GM21529 (cell line): ENCODE measurements at regions not wholly inside any gene's neighbourhood (a gene's known extent, or its start where the extent isn't known, plus 50 kb on each side); places are given as distances from the start of the nearest gene placed in this dataset.
"Not testable (repeated sequence)": the region's sequence is repeated elsewhere in the genome, so short reads cannot be mapped to it uniquely, and the experiment has no call there.

ENCODE experiments used
- ATAC-seq: cut with Tn5 transposase; IDR thresholded peaks from one replicate; pipeline ENCODE4 v1.9.1; 2021; ENCODE audit not compliant: unreplicated experiment

DNA sequence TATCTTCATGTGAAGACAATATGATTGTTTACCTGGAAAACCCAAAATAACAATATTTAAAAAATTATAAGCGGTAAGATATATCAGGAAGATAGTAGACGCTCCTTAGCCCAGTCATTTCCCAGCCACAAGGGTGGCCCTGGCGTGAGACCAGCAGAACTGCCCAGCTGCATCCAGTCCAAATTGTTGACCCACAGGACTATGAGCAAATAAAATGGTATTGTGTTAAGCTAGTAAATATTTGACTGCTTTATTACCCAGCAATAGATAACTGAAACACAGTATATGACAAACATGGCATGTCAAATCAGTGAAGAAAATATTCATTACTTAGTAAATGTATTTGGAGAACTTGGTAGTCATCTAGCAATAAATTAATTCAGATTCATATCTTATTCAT, 294.3 kb upstream of the SPAG17 start:
- ATAC-seq: no peak

DNA sequence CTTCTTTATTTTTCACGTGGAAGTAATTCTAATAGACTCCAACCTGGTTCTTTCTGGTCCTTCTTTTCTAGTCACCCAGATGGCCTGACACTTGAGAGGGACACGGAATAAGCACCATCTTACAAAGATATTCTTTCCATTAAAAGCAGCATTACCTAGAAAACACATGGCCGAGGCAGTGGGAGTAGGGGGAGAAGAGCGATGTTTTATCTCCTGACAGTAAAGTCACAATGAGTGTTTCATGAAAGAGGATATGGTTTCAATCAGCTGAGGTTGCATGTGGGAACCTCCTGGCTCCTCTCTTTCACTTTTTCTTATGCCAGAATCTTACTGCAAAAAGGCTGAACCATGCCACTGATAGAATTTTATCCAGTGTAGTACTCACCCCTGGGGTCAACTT, 288.8 kb upstream of the SPAG17 start:
- no peak for ATAC-seq

DNA sequence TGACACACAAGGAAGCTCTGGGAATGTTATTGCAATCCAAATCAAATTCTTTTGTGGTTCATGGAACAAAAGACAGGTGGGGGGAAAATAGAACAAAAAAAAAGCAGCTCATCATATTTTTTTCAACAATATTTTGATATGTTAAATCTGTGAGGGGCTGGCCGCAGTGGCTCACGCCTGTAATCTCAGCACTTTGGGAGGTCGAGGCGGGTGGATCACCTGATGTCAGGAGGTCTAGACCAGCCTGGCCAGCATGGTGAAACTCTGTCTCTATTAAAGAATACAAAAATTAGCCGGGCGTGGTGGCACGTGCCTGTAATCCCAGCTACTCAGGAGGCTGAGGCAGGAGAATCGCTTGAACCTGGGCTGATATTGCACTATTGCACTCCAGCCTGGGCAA, 279.4 kb upstream of the SPAG17 start:
- ATAC-seq: not testable (repeated sequence)

DNA sequence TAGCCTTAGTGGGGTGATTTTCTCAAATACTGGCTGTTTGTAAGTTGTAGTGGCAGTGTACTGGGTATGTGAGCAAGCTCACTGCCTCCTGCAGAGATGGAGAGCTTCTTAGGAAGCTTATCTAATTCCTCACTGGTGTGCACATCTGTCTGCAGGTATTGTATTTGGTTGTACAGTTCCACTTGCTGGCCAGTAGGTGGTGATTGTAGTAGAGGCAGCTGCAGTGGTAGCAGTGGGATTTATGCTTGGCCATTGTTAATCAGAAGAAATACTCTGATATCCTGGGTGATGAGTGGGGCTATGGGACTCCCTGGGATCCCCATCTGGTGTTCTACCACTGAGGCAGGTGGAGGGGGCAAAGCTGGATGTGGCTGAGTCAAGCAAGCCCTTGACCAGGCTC, 276.1 kb upstream of the SPAG17 start:
- no peak for ATAC-seq

DNA sequence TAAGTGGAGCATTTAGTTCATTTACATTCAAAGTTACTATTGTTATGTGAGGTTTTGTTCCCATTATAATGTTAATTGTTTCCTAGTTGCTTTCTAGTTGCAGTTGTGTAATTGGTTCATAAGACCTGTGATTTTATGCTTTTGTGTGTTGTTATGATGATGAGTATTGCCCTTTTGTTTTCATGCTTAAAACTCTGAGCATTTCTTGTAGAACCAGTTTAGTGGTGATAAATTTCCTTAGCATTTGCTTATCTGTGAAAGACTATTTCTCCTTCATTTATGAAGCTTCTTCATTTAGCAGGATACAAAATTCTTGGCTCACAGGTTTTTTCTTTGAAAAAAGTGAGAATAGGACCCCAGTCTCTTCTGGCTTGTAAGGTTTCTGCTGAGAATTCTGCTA, 274.8 kb upstream of the SPAG17 start:
- no peak for ATAC-seq

DNA sequence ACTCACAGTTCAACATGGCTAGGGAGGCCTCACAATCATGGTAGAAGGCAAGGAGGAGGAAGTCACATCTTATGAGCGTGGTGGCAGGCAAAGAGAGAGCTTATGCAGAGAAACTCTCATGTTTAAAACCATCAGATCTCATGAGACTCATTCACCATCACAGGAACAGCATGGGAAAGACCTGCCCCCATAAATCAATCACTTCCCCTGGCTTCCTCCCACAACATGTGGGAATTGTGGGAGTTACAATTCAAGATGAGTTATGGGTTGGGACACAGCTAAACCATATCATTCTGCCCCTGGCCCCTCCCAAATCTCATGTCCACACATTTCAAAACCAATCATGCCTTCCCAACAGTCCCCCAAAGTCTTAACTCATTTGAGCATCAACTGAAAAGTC, 268.8 kb upstream of the SPAG17 start:
- not testable (repeated sequence) for ATAC-seq

DNA sequence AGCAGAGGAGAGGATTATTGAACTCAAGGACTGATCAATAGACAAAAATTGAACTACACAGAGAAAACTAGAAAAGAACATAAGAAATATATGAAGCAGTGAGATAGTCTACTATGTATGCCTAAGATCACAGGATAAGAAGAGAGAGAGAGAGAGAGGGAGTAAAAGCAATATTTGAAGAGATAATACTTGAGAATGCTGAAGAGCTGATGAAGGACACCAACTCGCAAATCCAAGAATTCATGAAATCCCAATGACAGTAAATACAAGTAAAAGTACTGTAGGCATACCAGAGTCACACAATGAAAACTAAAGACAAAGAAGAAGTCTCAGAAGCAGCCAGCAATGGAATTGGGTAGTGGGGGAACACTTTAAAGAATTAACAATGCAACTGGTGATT, 260.1 kb upstream of the SPAG17 start:
- no peak for ATAC-seq

DNA sequence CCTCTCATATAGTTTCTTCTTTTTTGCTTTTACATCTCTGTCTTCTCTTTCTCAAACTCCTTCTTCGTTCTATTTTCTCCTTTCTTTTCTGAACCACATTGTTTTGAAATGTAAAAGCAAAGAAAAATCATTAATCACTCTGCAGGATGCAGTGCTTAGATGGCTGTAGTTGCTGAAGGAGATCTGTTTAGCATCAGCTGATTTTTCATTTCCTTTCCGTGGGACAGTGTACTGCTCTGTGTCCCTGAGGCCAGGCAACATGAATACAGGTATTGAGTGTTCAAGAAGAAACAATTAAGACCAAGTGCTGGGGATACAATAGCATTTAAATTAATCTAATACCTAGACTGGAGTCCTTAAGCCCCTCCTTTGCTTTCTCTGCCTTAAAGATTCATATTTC, 257.2 kb upstream of the SPAG17 start:
- no peak for ATAC-seq

DNA sequence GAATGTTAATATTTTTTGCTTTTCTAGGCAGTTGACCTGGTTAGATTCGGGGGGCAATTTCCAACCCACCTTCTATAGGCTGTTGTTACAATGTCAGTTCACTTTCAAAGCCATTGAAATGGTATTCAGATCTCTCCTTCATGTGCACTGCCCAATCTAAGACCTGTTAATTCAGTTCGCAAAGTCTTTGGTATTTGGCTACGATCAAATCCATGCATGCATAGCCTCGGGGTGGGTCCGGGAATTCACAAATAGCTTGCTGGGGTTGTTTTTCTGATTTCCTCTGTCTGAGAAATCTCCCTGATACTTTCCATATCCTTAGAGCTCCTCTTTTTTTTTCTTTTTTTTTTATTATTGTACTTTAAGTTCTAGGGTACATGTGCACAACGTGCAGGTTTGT, 252.6 kb upstream of the SPAG17 start:
- no peak for ATAC-seq

DNA sequence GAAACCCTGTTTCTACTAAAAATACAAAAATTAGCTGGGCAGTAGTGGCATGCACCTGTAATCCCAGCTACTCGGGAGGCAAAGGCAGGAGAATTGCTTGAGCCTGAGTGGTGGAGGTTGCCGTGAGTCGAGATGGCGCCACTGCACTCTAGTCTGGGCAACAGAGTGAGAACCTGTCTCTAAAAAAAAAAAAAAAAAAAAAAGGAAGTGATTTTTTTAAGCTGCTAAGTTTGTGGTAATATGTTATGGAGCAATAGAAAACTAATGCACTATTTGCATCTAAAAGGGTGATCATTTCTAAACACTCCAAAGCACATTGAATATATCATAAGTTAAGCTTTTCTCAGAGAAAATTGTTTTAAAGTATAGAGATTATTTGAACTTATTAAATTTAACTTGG, 244.8 kb upstream of the SPAG17 start:
- no peak for ATAC-seq

DNA sequence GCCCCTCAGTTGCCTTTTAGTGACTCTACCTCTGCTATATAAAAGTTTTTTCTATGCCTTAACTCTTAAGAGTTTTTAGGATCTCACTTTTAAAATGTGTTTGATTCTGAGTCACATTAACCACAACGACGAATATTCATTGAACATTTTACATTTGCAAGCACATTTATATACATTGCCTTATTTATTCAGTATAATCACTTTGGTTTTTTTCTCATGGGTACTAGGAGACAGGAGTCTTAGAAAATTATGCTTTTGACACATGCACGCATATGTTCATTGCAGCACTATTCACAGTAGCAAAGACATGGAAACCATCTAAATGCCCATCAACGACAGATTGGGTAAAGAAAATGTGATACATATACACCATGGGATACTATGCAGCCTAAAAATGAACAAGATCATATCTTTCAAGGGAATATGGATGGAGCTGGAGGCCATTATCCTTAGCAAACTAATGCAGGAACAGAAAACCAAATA, 236.9 kb upstream of the SPAG17 start:
- no peak for ATAC-seq

DNA sequence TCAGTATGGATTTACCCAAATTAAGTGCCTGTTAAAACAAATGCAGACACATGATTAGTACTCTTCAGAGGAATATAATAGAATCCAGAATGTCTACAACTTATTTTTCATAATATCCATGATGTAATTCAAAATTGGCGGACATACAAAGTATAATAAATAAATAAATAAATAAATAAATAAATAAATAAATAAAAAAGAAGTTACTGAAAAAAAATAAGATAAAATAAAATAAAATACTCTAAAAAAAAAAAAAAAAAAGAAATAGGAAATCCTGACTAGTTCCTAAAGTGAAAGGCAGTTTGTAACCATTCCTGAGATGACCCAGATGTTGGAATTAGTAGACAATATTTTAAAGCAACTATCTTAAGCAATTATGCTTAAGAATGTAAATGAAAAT, 219.0 kb upstream of the SPAG17 start:
- no peak for ATAC-seq

DNA sequence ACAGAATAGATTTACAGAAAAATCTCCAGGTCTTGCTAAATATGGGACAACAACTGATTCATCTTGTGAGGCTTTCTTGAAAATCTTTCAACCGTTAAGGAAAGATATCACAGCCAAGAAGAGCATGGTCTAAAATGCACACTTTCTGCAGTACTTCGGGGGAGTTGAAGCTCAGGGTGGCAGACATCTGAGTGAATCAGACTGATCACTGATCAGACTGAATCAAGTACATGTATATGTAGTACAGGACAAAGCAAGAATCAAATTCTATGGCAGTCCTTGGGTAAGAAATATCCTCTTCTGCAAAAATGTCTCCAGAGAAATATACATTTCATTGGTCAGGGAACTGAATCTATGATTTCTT, 212.4 kb upstream of the SPAG17 start:
- no peak for ATAC-seq

DNA sequence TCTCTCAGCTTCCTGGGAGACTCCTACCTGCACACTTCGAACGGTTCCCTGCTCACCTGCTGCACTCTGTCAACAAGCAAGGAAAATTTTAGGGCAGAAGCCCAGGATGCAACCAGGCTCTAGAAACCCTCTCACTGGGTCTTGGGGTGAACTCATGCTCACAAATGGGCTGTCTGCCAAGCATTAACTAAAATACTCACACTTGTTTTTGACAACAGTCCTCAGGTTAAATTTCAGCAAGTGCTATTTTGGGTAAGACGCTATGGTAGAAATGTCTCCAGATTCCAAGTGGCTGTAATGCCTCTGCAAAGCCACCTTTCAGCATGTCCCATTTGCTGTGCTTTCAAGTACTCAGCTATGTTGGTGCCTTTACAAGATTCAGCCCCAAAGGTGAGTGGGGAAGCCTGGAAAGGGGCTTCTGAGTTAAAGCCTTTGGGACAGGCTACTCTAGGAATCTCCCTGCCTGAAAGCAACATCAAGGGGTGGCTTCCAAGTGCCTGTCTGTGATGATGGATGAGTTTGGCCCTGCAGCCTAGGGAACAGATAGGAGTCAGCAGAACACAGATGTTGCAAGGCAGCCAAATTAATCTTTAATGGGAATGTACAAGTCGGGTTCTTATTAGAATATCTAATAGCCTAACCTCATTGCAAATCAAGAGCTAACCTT, 211.9 kb upstream of the SPAG17 start:
- ATAC-seq: no peak

DNA sequence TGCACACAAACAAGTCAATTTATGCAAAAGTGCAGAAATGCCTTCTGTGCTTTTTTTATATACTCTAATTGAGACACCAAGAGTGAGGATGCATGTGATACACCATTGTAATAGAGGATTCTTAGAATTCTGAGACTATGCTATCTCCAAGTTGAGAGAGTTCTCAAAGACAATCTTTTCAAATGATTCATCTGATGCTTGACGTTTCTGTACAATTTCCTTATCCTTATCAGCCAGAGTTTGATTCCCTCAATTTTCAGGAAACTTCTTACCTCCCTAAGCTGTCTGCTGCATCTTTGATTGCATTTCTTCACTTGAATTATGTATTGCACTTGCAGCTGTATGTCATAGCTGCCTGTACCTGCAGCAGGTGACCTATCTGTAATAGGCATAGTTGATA, 211.3 kb upstream of the SPAG17 start:
- no peak for ATAC-seq

DNA sequence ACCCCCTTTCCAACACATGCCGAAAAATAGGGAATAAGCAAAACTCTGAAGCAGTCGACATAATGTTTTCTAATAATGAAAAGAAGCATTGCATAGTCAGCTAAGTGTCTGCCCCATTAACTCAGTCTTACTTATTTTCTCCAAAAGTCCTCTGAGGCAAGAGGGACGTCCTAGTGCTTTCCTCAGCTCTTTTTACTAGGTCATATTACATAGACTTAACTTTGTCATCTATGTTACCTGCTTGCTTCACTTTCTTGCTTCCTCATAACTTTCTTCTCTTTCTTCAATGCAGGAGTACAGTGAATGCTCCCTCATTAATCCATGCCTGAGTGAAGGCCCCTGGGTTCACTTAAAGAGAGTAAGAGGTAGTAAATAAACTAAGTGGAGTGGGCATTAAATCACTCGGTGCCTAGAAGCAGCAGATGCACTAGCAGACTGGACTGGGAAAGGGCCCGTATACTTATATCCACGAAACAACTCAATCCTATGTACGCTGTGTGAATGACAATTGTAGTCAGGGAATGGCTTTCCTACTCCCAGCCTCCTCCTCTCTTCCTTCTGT, 210.5 kb upstream of the SPAG17 start:
- ATAC-seq: no peak

DNA sequence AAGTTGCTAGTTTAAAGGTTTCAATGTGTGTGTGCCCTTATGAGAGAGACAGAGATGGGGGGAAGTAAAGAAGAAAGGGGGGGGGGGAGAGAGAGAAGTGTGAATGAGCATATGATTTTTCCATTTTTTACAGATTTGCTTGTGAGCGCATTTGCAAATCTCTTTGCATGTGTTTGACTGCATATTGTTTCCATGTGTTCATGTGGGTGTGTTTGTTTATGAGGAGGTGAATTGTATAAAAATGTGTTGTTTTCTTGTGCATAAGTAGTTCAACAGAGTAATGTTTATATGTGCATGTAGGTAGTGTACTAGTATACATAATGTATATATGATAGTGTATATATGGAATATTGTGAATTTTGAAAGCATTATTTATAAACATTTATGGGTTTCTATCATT, 205.9 kb upstream of the SPAG17 start:
- no peak for ATAC-seq

DNA sequence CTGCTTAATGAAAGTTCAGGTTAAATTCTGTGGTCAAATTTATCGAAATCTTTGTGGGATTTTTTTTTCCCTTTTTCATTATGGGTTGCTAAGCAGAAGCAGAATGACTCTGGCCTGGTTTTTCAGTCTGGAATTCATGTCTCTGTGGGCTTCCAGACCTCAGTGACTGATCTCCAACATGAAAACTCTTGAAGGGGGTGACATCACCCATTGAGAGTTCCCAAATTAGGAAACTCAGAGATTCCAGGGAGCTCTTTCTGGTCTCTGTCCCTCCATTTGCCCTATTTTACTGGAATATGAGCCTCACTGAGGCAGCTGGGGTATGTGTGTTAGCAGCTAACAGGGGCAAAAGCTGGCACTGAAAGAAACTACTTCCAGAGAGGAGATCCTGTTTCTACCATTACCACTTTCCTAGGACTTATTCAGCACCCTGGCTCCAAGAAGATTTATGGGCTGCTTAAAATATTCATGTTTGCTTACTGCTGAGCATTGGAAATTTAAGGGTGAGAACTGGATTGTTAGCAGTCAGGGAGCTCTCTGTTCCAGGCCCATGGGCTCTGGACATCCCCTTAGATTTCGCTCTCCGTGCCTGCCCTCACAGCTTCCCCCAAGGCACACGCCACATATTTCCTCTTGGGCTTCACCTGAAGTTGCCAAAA, 203.4 kb upstream of the SPAG17 start:
- ATAC-seq: no peak

DNA sequence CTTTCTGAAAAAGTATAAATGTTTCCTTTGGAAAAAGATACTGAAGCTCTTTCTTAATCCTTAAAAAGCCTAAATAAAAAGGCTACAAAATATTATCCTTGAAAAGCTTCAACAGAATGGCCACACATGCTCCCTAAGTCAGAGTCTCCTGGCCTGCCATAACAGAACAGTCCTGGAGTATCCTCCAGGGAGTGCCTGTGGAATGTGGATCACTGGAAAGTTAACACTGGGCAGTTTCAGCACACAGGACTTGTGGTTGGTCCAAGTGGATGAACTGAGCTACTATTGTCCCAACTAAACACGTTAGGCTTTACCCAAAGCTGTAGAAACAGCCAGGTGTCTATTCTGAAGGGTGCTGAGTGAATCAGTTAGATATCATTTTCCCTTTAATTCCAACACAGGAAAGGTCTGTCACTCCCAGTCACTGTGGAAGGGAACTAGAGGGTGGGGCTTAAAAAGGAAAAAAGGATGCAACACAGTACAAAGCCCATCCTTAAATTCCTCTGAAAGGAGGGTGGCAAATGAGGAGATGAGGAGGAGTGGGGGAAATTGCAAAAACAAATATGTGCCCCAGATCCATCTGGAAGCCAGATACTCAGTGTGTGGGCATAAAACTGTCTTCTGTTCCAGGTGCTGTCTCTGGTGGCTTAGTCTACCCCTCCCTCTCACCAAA, 196.3 kb upstream of the SPAG17 start:
- ATAC-seq: no peak

DNA sequence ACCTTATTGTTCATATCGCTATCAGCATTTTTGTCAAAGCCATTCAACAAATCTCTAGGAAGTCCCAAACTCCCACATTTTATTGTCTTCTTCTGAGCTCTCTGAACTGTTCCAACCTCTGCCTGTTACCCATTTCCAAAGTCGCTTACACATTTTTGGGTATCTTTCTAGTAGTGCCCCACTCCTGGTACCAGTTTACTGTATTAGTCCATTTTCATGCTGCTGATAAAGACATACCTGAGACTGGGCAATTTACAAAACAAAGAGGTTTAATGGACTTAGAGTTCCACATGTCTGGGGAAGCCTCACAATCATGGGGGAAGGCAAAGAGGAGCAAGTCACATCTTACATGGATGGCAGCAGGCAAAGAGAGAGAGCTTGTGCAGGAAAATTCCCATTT, 192.2 kb upstream of the SPAG17 start:
- not testable (repeated sequence) for ATAC-seq

DNA sequence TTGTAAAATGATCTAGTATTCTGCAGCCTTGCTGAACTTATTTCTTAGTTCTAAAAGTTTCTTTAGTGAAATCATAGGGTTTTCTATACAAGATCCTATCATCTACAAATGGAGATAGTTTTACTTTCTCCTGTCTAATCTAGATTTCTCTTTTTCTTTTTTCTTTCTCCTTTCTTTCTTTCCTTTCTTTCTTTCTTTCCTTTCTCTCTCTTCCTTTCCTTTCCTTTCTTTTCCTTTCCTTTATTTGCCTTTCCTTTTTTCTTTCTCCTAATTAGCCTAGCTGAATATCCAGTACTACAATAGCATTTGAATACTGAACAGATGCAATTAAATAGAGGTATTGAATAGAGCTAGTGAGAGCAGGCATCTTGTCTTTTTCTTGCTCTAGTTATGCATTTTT, 186.6 kb upstream of the SPAG17 start:
- ATAC-seq: no peak

DNA sequence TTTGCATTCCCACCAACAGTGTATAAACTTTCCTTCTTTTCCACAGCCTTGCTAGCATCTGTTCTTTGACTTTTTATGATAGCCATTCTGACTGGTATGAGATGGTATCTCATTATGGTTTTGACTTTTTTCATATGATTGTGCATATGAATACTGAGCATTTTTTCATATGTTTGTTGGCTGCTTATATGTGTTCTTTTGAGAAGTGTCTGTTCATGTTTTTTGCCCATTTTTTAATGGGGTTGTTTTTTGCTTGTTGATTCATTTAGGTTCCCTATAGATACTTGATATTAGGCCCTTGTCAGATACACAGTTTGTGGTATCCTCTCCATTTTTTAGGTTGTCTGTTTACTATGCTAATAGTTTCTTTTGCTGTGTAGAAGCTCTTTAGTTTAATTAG, 185.8 kb upstream of the SPAG17 start:
- no peak for ATAC-seq
